H1 (cell line): ENCODE measurements at regions not wholly inside any gene's neighbourhood (a gene's known extent, or its start where the extent isn't known, plus 50 kb on each side); places are given as distances from the start of the nearest gene placed in this dataset.

Experiments
- CTCF ChIA-PET: fragments of 300-600 bp; sonication (Branson Sonifier 250); formaldehyde crosslinking; loops from one replicate; lab custom pipeline; 2021; ENCODE audit not compliant: partially characterized antibody; lab: Charles Lee
- POLR2A ChIA-PET: fragments of 300-600 bp; sonication (Branson Sonifier 250); formaldehyde crosslinking; loops from one replicate; lab custom pipeline; 2021; ENCODE audit warnings: inconsistent platforms; ENCODE audit not compliant: partially characterized antibody; lab: Charles Lee
- DNase-seq, 2 experiments: peaks; one replicate each; pipeline versions ENCODE4 v3.0.0 to v3.0.0-alpha.2; 2010 to 2022; ENCODE audit warnings: low spot score in 2 of 2, low read depth in 1 of 2, mixed read lengths in 1 of 2
- FAIRE-seq: peaks from 2 replicates; lab custom pipeline; 2011; peaks lifted over from hg19 to GRCh38; lab: Jason Lieb, UNC
- H2AFZ ChIP-seq: 2 replicates; pipeline ENCODE4 v1.8.1; 2012; ENCODE audit warnings: low read length, inconsistent platforms
- H2AK5ac ChIP-seq: 2 replicates; pipeline ENCODE4 v1.6.1; 2013; ENCODE audit warnings: low read depth, low read length
- H2BK120ac ChIP-seq: replicated peaks from 2 replicates; pipeline ENCODE3; 2013; ENCODE audit warnings: low read depth, low read length, inconsistent platforms
- H2BK12ac ChIP-seq: 2 replicates; pipeline ENCODE4 v1.6.1; 2013; ENCODE audit warnings: low read depth, low read length
- H2BK15ac ChIP-seq: 2 replicates; pipeline ENCODE4 v1.6.1; 2013; ENCODE audit warnings: low read length
- H2BK20ac ChIP-seq: 2 replicates; pipeline ENCODE4 v1.6.1; 2013; ENCODE audit warnings: low read length
- H2BK5ac ChIP-seq: 2 replicates; pipeline ENCODE4 v1.6.1; 2013; ENCODE audit warnings: low read depth, low read length
- H3K14ac ChIP-seq: 2 replicates; pipeline ENCODE4 v1.6.1; 2013; ENCODE audit warnings: inconsistent platforms; ENCODE audit not compliant: insufficient read length
- H3K18ac ChIP-seq: 2 replicates; pipeline ENCODE4 v1.6.1; 2013; ENCODE audit warnings: low read length; ENCODE audit errors: extremely low read depth
- H3K23ac ChIP-seq: 2 replicates; pipeline ENCODE4 v1.6.1; 2013; ENCODE audit warnings: inconsistent platforms; ENCODE audit not compliant: insufficient read length
- H3K23me2 ChIP-seq: 2 replicates; pipeline ENCODE4 v1.6.1; 2013; ENCODE audit warnings: low read depth, low read length
- H3K27ac ChIP-seq: 2 replicates; pipeline ENCODE4 v1.6.1; 2011; ENCODE audit warnings: low read depth, low read length, inconsistent platforms
- H3K27me3 ChIP-seq, 4 experiments: replicated peaks in 1 of 4; 1 replicate in 1 of 4; 2 replicates in 3 of 4; pipeline versions ENCODE4 v1.6.1 to v1.8.1; 2011 to 2013; ENCODE audit warnings: low read length in 3 of 4, mild to moderate bottlenecking in 3 of 4, inconsistent platforms in 2 of 4, mixed read lengths in 2 of 4, moderate library complexity in 1 of 4; ENCODE audit not compliant: control insufficient read depth in 3 of 4, insufficient read depth in 3 of 4; ENCODE audit errors: extremely low read depth in 1 of 4
- H3K36me3 ChIP-seq, 4 experiments: 2 replicates each; pipeline versions ENCODE4 v1.6.1 to v1.8.1; 2011 to 2013; ENCODE audit warnings: mild to moderate bottlenecking in 4 of 4, low read length in 3 of 4, moderate library complexity in 2 of 4, control low read depth in 1 of 4, inconsistent platforms in 1 of 4; ENCODE audit not compliant: insufficient read depth in 4 of 4, control insufficient read depth in 2 of 4
- H3K4ac ChIP-seq: replicated peaks from 2 replicates; pipeline ENCODE3; 2013; ENCODE audit warnings: low read length, low read depth, mixed read lengths, inconsistent platforms; ENCODE audit not compliant: insufficient read length
- H3K4me1 ChIP-seq, 4 experiments: replicated peaks in 1 of 4; 1 replicate in 1 of 4; 2 replicates in 3 of 4; pipeline versions ENCODE4 v1.6.1 to v1.8.1; 2011 to 2013; ENCODE audit warnings: low read length in 3 of 4, inconsistent platforms in 2 of 4, mixed read lengths in 1 of 4; ENCODE audit not compliant: insufficient read depth in 4 of 4, control insufficient read depth in 3 of 4
- H3K4me2 ChIP-seq, 2 experiments: 2 replicates each; pipeline versions ENCODE4 v1.6.1 to v1.8.1; 2011 to 2013; ENCODE audit warnings: low read depth in 2 of 2, low read length in 2 of 2, control low read depth in 1 of 2, inconsistent platforms in 1 of 2, mild to moderate bottlenecking in 1 of 2; ENCODE audit not compliant: insufficient read depth in 1 of 2
- H3K4me3 ChIP-seq, 4 experiments: fragments of 200-600, 300-600 bp in 1 of 4; sonication (generic), shearing (Covaris generic), sonication (Bioruptor Twin) in 1 of 4; 2 replicates each; pipeline versions ENCODE4 v1.5.1 to v1.8.1; 2011 to 2016; ENCODE audit warnings: low read length in 4 of 4, low read depth in 3 of 4, control low read depth in 2 of 4, inconsistent platforms in 2 of 4, mild to moderate bottlenecking in 2 of 4, mixed read lengths in 1 of 4, moderate library complexity in 1 of 4; ENCODE audit not compliant: insufficient read depth in 2 of 4; ENCODE audit errors: extremely low read depth in 1 of 4
- H3K56ac ChIP-seq: replicated peaks from 2 replicates; pipeline ENCODE3; 2013; ENCODE audit warnings: low read depth, mild to moderate bottlenecking, mixed read lengths, low read length, inconsistent platforms; ENCODE audit not compliant: insufficient read length
- H3K79me1 ChIP-seq: 2 replicates; pipeline ENCODE4 v1.6.1; 2013; ENCODE audit warnings: low read depth, low read length, control low read depth
- H3K79me2 ChIP-seq, 2 experiments: 2 replicates each; pipeline versions ENCODE4 v1.6.1 to v1.8.1; 2012 to 2013; ENCODE audit warnings: low read length in 2 of 2, mild to moderate bottlenecking in 2 of 2, inconsistent platforms in 1 of 2; ENCODE audit not compliant: insufficient read depth in 2 of 2, control insufficient read depth in 1 of 2
- H3K9ac ChIP-seq, 4 experiments: replicated peaks in 1 of 4; 1 replicate in 1 of 4; 2 replicates in 3 of 4; pipeline versions ENCODE4 v1.6.1 to v1.8.1; 2011 to 2013; ENCODE audit warnings: low read depth in 3 of 4, low read length in 3 of 4, control low read depth in 2 of 4, mild to moderate bottlenecking in 2 of 4, moderate library complexity in 2 of 4, inconsistent platforms in 1 of 4; ENCODE audit errors: extremely low read depth in 1 of 4
- H3K9me3 ChIP-seq, 2 experiments: 2 replicates each; pipeline versions ENCODE4 v1.6.1 to v1.8.1; 2012 to 2013; ENCODE audit warnings: mild to moderate bottlenecking in 2 of 2, moderate library complexity in 2 of 2, control low read depth in 1 of 2, inconsistent platforms in 1 of 2, low read depth in 1 of 2, low read length in 1 of 2, mixed read lengths in 1 of 2; ENCODE audit not compliant: insufficient read depth in 2 of 2
- H4K20me1 ChIP-seq, 2 experiments: replicated peaks in 1 of 2; 2 replicates each; pipeline versions ENCODE3 to v1.8.1; 2011 to 2013; ENCODE audit warnings: inconsistent platforms in 2 of 2, low read length in 2 of 2, mild to moderate bottlenecking in 1 of 2; ENCODE audit not compliant: insufficient read depth in 2 of 2, control insufficient read depth in 1 of 2
- H4K5ac ChIP-seq: 2 replicates; pipeline ENCODE4 v1.6.1; 2013; ENCODE audit warnings: low read length, low read depth, mixed read lengths, inconsistent platforms; ENCODE audit not compliant: insufficient read length
- H4K8ac ChIP-seq: 2 replicates; pipeline ENCODE4 v1.8.0; 2013; ENCODE audit warnings: mild to moderate bottlenecking, moderate library complexity, low read length, inconsistent platforms; ENCODE audit not compliant: insufficient read depth; ENCODE audit errors: extremely low read depth
- H4K91ac ChIP-seq: replicated peaks from 2 replicates; pipeline ENCODE3; 2013; ENCODE audit warnings: low read length, mixed read lengths, inconsistent platforms; ENCODE audit not compliant: insufficient read length
- ASH2L ChIP-seq: fragments of 200-600, 300-600 bp; sonication (generic); IDR thresholded peaks from one replicate; pipeline ENCODE4 v1.7.1; 2017; ENCODE audit warnings: low read length
- BCL11A ChIP-seq, 2 experiments: IDR thresholded peaks; one replicate each; pipeline ENCODE4 v1.6.1; 2011; ENCODE audit warnings: low read depth in 2 of 2, low read length in 2 of 2, mild to moderate bottlenecking in 2 of 2
- CREB1 ChIP-seq: IDR thresholded peaks from 2 replicates; pipeline ENCODE4 v1.6.1; 2012; ENCODE audit warnings: inconsistent platforms
- GABPA ChIP-seq: IDR thresholded peaks from 2 replicates; pipeline ENCODE4 v1.6.1; 2011; ENCODE audit warnings: mild to moderate bottlenecking, low read length, moderate library complexity, borderline replicate concordance; ENCODE audit not compliant: insufficient read depth
- HDAC6 ChIP-seq: IDR thresholded peaks from one replicate; pipeline ENCODE4 v1.7.1; 2012; ENCODE audit warnings: low read depth, mild to moderate bottlenecking, inconsistent platforms, low read length, moderate library complexity
- KDM4A ChIP-seq: IDR thresholded peaks from one replicate; pipeline ENCODE4 v1.7.1; 2012; ENCODE audit warnings: low read depth, mild to moderate bottlenecking, moderate library complexity, low read length, inconsistent platforms; ENCODE audit not compliant: severe bottlenecking
- POLR2A ChIP-seq, 2 experiments: IDR thresholded peaks; 1 replicate in 1 of 2; 2 replicates in 1 of 2; pipeline ENCODE4 v1.6.1; 2011; ENCODE audit warnings: low read depth in 2 of 2, low read length in 2 of 2, mild to moderate bottlenecking in 2 of 2; ENCODE audit errors: control extremely low read depth in 1 of 2
- RNF2 ChIP-seq: fragments of 200-900, 300-1000 bp; sonication (generic); IDR thresholded peaks from 2 replicates; pipeline ENCODE4 v1.7.1; 2016; ENCODE audit warnings: borderline replicate concordance, low read depth, mild to moderate bottlenecking, antibody characterized with exemption, low read length; ENCODE audit not compliant: poor library complexity, severe bottlenecking; ENCODE audit errors: missing control alignments
- SIRT6 ChIP-seq: IDR thresholded peaks from one replicate; pipeline ENCODE4 v1.7.1; 2012; ENCODE audit warnings: low read length, inconsistent platforms
- SP4 ChIP-seq: IDR thresholded peaks from 2 replicates; pipeline ENCODE4 v1.6.1; 2012; ENCODE audit warnings: low read length, inconsistent platforms
- TEAD4 ChIP-seq: IDR thresholded peaks from 2 replicates; pipeline ENCODE4 v1.6.1; 2012; ENCODE audit warnings: low read depth, low read length, inconsistent platforms, mixed read lengths
- YY1 ChIP-seq: IDR thresholded peaks from 2 replicates; pipeline ENCODE4 v1.6.1; 2011; ENCODE audit warnings: low read depth, mild to moderate bottlenecking, low read length
- ZNF274 ChIP-seq: IDR thresholded peaks from 2 replicates; pipeline ENCODE4 v1.7.0; 2012; ENCODE audit warnings: low read length, borderline replicate concordance; ENCODE audit errors: extremely low read depth
- WGBS, 2 experiments: shearing (Covaris generic) in 1 of 2; methylation state at CpG; one replicate each; pipeline versions ENCODE4 v1.1.6 to v1.1.7; 2013 to 2015; ENCODE audit warnings: low lambda C conversion rate in 2 of 2, mixed read lengths in 2 of 2, inconsistent platforms in 1 of 2, low coverage in 1 of 2, missing lambda C conversion rate in 1 of 2; ENCODE audit not compliant: insufficient replicate concordance in 2 of 2, insufficient coverage in 1 of 2, insufficient read length in 1 of 2; ENCODE audit errors: extremely low coverage in 1 of 2, missing lambda C conversion rate in 1 of 2; 5-methylcytosine and 5-hydroxymethylcytosine counted together

DNA sequence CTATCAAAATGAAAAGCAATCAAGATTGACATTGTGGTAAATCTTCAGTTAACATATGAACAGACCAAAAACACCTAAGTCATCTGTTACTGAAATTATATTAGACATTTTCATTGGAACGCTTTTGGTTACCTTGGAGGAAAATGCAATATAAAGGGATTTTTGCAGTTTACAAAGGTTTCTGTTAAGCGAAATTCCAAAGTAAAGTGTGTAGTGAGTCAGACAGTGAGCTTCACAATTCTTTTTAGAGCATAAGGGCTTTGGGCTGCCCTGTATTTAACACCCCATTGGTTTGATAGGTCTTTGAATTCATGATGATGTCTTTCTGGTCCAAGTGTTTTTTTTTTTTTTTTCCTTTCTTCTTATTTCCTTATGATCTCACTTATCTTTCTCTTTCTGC lies 462.8 kb downstream of the EDEM1 start:
- CTCF ChIA-PET = interaction anchor here (0.7 kb wide), 2 partner anchors 11 to 19 kb away, joined by 3 read pairs; no protein-coding TSS in a partner anchor
- no peak overlapping the region for H4K5ac ChIP-seq
- H3K9me3 ChIP-seq = no peaks in the 10 kb centered on the region
- TF ChIP-seq TEAD4 (no peak), ASH2L (no peak), BCL11A (IDR thresholded peaks at IDR 0.05; ENCODE audit: low read depth in 2 of 2, low read length in 2 of 2) (no peak), ZNF274 (no peak), YY1 (no peak), GABPA (no peak), CREB1 (no peak), POLR2A (IDR thresholded peaks at IDR 0.05; ENCODE audit: control extremely low read depth in 1 of 2, low read depth in 2 of 2, low read length in 2 of 2) (no peak), SIRT6 (no peak), SP4 (no peak), HDAC6 (no peak), RNF2 (no peak), KDM4A (no peak)
- H3K14ac ChIP-seq = no peak overlapping the region
- FAIRE-seq = no peak
- no peaks in the 10 kb centered on the region for H3K27me3 ChIP-seq
- no peak overlapping the region for H3K9ac ChIP-seq
- POLR2A ChIA-PET = no interaction called here
- no peak overlapping the region for H3K18ac ChIP-seq
- no peak overlapping the region for H3K23ac ChIP-seq
- H3K23me2 ChIP-seq = no peaks in the 10 kb centered on the region
- no peak overlapping the region for H2BK15ac ChIP-seq
- H2AFZ ChIP-seq = no peak overlapping the region
- no peak overlapping the region for H2BK5ac ChIP-seq
- H3K4me3 ChIP-seq = no peak overlapping the region
- no peak overlapping the region for H3K27ac ChIP-seq
- H2AK5ac ChIP-seq = no peak overlapping the region
- no peak overlapping the region for H3K4ac ChIP-seq
- no peaks in the 10 kb centered on the region for H3K79me2 ChIP-seq
- no peak for DNase-seq
- no peak overlapping the region for H3K4me2 ChIP-seq
- no peak overlapping the region for H2BK120ac ChIP-seq
- H4K20me1 ChIP-seq = no peaks in the 10 kb centered on the region
- no peak overlapping the region for H2BK20ac ChIP-seq
- WGBS, 2 experiments = 79% methylated on average over 2 of the region's 2 CpGs; no CpG with 5 or more reads in 1 of the 2 experiments
- H2BK12ac ChIP-seq = no peak overlapping the region
- no peaks in the 10 kb centered on the region for H3K79me1 ChIP-seq
- no peak overlapping the region for H4K91ac ChIP-seq
- no peaks in the 10 kb centered on the region for H3K4me1 ChIP-seq
- no peaks in the 10 kb centered on the region for H3K36me3 ChIP-seq
- H4K8ac ChIP-seq = no peak overlapping the region
- no peak overlapping the region for H3K56ac ChIP-seq
